Heart right ventricle (tissue), 16 donors: ENCODE measurements at regions not wholly inside any gene's neighbourhood (a gene's known extent, or its start where the extent isn't known, plus 50 kb on each side); places are given as distances from the start of the nearest gene placed in this dataset.

Experiments used
- ATAC-seq, 8 donors: fragments of 200-7000 bp; cut with Tn5 transposase; one replicate each; pipeline ENCODE4 v1.9.1; 2020; ENCODE audit warnings: mild to moderate bottlenecking in 8 of 8, moderate library complexity in 8 of 8, moderate number of reproducible peaks in 1 of 8
- DNase-seq, 2 donors: peaks; one replicate each; pipeline ENCODE4 v3.0.0-alpha.2; 2020
- H3K27ac ChIP-seq, 10 donors: fragments of 200-600 bp; sonication (generic) in 2 of 10; one replicate each; pipeline versions ENCODE4 v1.5.0 to v1.8.0; 2020 to 2022; ENCODE audit warnings: mild to moderate bottlenecking in 3 of 10
- H3K27me3 ChIP-seq, 7 donors: fragments of 200-600 bp; one replicate each; pipeline ENCODE4 v1.8.0; 2021 to 2022; ENCODE audit warnings: mild to moderate bottlenecking in 2 of 7
- H3K36me3 ChIP-seq, 9 donors: fragments of 200-600 bp; sonication (generic) in 1 of 9; one replicate each; pipeline versions ENCODE4 v1.5.0 to v1.8.0; 2020 to 2022; ENCODE audit warnings: mild to moderate bottlenecking in 2 of 9
- H3K4me1 ChIP-seq, 9 donors: fragments of 200-600 bp; sonication (generic) in 1 of 9; one replicate each; pipeline versions ENCODE4 v1.5.0 to v1.8.0; 2020 to 2022; ENCODE audit warnings: mild to moderate bottlenecking in 4 of 9
- H3K4me3 ChIP-seq, 10 donors: fragments of 200-600 bp; sonication (generic) in 2 of 10; one replicate each; pipeline versions ENCODE4 v1.5.0 to v1.8.0; 2020 to 2022; ENCODE audit warnings: mild to moderate bottlenecking in 7 of 10, moderate library complexity in 2 of 10
- H3K9me3 ChIP-seq, 11 donors: fragments of 200-600 bp in 10 of 11; sonication (generic) in 2 of 11; one replicate each; pipeline versions ENCODE4 v1.5.0 to v1.8.0; 2013 to 2022; ENCODE audit warnings: mild to moderate bottlenecking in 2 of 11, control low read depth in 1 of 11, moderate library complexity in 1 of 11
- CTCF ChIP-seq, 9 donors: fragments of 200-600 bp; sonication (generic) in 2 of 9; IDR thresholded peaks; one replicate each; pipeline versions ENCODE4 v1.5.0 to v1.8.0; 2021 to 2022; ENCODE audit warnings: antibody characterized with exemption in 9 of 9, mild to moderate bottlenecking in 5 of 9, moderate library complexity in 1 of 9
- WGBS, 2 donors: extraction: QIAGEN DNeasy Blood & Tissue Kit; methylation state at CpG; one replicate each; pipeline ENCODE4 v1.1.7; 2013; ENCODE audit warnings: inconsistent platforms in 1 of 2; 5-methylcytosine and 5-hydroxymethylcytosine counted together
- intact Hi-C, 10 donors: fragments of 100-400 bp; cut with DNase I; formaldehyde crosslinking; loops; one replicate each; pipeline versions ENCODE4 v1.11.1 to v1.14.2; 2022
- donor health status: Arrhythmogenic right ventricular cardiomyopathy.
- donor health status: ischemic (EF 13 %, LVEDD 7.1; RV severe dilation, severe dysfunction).
- donor health status: healthy with polysubstance abuse.
- donor health status: DM: no; HTN: yes; CAD: no.
- donor health status: DM: no; HTN: no; CAD: no.
- donor health status: ischemic (EF 25% LVEDD 6.9; RV normal size, moderate dysfunction).
- donor health status: ischemic (EF 25% LVEDD 5.7; RV mildly dilated, moderate dysfunction).
- donor health status: healthy.
- donor health status: DM: yes; HTN: yes; CAD: no.
- donor health status: Ischemic cardiomyopathy.
- donor health status: ischemic (EF 35%, LVEDD 5.7; RV mildly dilated, moderate dysfunction).
- donor health status: nonischemic (EF 11% LVEDD 7.7; RV severe dilation, severe dysfunction).
- donor health status: DM: yes; HTN: yes; CAD: no.
- donor health status: PGD.
- donor health status: ischemic (EF 29% LVEDD 5.4; RV normal size, mild dysfunction).
- donor health status: nonischemic (EF 23%, LVEDD 6.1; RV moderate dilation, normal function).

- H3K4me3 ChIP-seq: no peak overlapping the region
- H3K27me3 ChIP-seq: no peaks in the 10 kb centered on the region
- TF ChIP-seq CTCF (IDR thresholded peaks at IDR 0.05): no peak
- H3K9me3 ChIP-seq: no peaks in the 10 kb centered on the region
- no peak for DNase-seq
- ATAC-seq: no peak
- peaks cover 0 to 23% (median 0%) of the 10 kb centered on the region in 9 donors for H3K36me3 ChIP-seq
- H3K4me1 ChIP-seq: no peaks in the 10 kb centered on the region
- intact Hi-C loops: no loop called here
- 77 to 82% methylated on average over 1 of the region's 1 CpG for WGBS, 2 donors
- H3K27ac ChIP-seq: no peak overlapping the region
Observed at GRCh38 chr10:28118985-28119628, 120.2 kb upstream of the ODAD2 start.

- no peak for TF ChIP-seq CTCF (IDR thresholded peaks at IDR 0.05)
- 87 to 90% methylated on average over 3 of the region's 3 CpGs for WGBS, 2 donors
- ATAC-seq (no peak), DNase-seq (no peak)
- Histone ChIP-seq H3K27me3 (no peaks in the 10 kb centered on the region), H3K4me3 (no peak overlapping the region), H3K36me3 (no peaks in the 10 kb centered on the region), H3K27ac (no peak overlapping the region), H3K9me3 (no peaks in the 10 kb centered on the region), H3K4me1 (peaks cover 0 to 2% (median 0%) of the 10 kb centered on the region in 9 donors)
- intact Hi-C loops: no loop called here
Observed at GRCh38 chr10:28113202-28113601, 114.3 kb upstream of the ODAD2 start.

- no peaks in the 10 kb centered on the region for H3K36me3 ChIP-seq
- peaks cover 0 to 2% (median 0%) of the 10 kb centered on the region in 9 donors for H3K4me1 ChIP-seq
- intact Hi-C loops: no loop called here
- H3K27me3 ChIP-seq: no peaks in the 10 kb centered on the region
- 70 to 81% methylated on average over 2 of the region's 2 CpGs for WGBS, 2 donors
- ATAC-seq: no peak
- no peak for DNase-seq
- no peaks in the 10 kb centered on the region for H3K9me3 ChIP-seq
- H3K27ac ChIP-seq: no peak overlapping the region
- H3K4me3 ChIP-seq: no peak overlapping the region
- TF ChIP-seq CTCF (IDR thresholded peaks at IDR 0.05): no peak
Observed at GRCh38 chr10:28111712-28112111, 112.8 kb upstream of the ODAD2 start.

- TF ChIP-seq CTCF (IDR thresholded peaks at IDR 0.05): no peak
- H3K36me3 ChIP-seq: no peaks in the 10 kb centered on the region
- H3K4me1 ChIP-seq: no peaks in the 10 kb centered on the region
- no peak overlapping the region for H3K27ac ChIP-seq
- intact Hi-C loops: no loop called here
- H3K4me3 ChIP-seq: no peak overlapping the region
- no peak for ATAC-seq
- 83 to 98% methylated on average over 8 of the region's 8 CpGs for WGBS, 2 donors
- no peaks in the 10 kb centered on the region for H3K9me3 ChIP-seq
- no peaks in the 10 kb centered on the region for H3K27me3 ChIP-seq
- DNase-seq: no peak
Observed at GRCh38 chr10:28105561-28105960, 106.7 kb upstream of the ODAD2 start.
